Tibial nerve (tissue), 4 donors: ENCODE measurements at regions not wholly inside any gene's neighbourhood (a gene's known extent, or its start where the extent isn't known, plus 50 kb on each side); places are given as distances from the start of the nearest gene placed in this dataset.

Source experiments
- CTCF ChIP-seq, 5 experiments: fragments of 200-600 bp in 3 of 5; fragments of 450-650 bp in 2 of 5; sonication (generic) in 3 of 5; IDR thresholded peaks; one replicate each; pipeline ENCODE4 v1.5.1; 2016 to 2019; ENCODE audit warnings: antibody characterized with exemption in 5 of 5, mild to moderate bottlenecking in 3 of 5, moderate library complexity in 2 of 5
- EP300 ChIP-seq, 2 donors: sonication (generic); formaldehyde crosslinking; IDR thresholded peaks; one replicate each; pipeline ENCODE4 v1.6.1; 2017; ENCODE audit warnings: antibody characterized with exemption in 2 of 2, mild to moderate bottlenecking in 1 of 2
- POLR2A ChIP-seq, 2 donors: fragments of 450-650 bp; IDR thresholded peaks; one replicate each; pipeline ENCODE4 v1.6.1; 2017; ENCODE audit warnings: antibody characterized with exemption in 2 of 2, mild to moderate bottlenecking in 2 of 2, moderate library complexity in 2 of 2

- TF ChIP-seq CTCF (IDR thresholded peaks at IDR 0.05) (no peak), POLR2A (IDR thresholded peaks at IDR 0.05) (no peak), EP300 (IDR thresholded peaks at IDR 0.05) (no peak)
Observed at GRCh38 chr12:11510671-11511070, 115.3 kb upstream of the PRB2 start.
